H1 (cell line): ENCODE measurements at regions not wholly inside any gene's neighbourhood (a gene's known extent, or its start where the extent isn't known, plus 50 kb on each side); places are given as distances from the start of the nearest gene placed in this dataset.

ENCODE experiments used
- CHD2 ChIP-seq: IDR thresholded peaks from 2 replicates; pipeline ENCODE4 v1.6.1; 2012; ENCODE audit warnings: low read length, improper control_type of control experiment
- CTBP2 ChIP-seq: IDR thresholded peaks from 2 replicates; pipeline ENCODE4 v1.7.0; 2011; ENCODE audit warnings: borderline replicate concordance, mild to moderate bottlenecking, moderate library complexity, mixed read lengths, low read length; ENCODE audit not compliant: insufficient read depth, insufficient read length
- TF ChIP-seq, protein P1 (sequence below): IDR thresholded peaks from 2 replicates; pipeline ENCODE4 v1.6.1; 2012; ENCODE audit warnings: low read length, inconsistent platforms
- TF ChIP-seq, protein P2 (sequence below): IDR thresholded peaks from 2 replicates; pipeline ENCODE4 v1.6.1; 2011; ENCODE audit warnings: low read depth, mild to moderate bottlenecking, low read length; ENCODE audit not compliant: insufficient read depth
- TF ChIP-seq, protein P3 (sequence below): IDR thresholded peaks from 2 replicates; pipeline ENCODE4 v1.6.1; 2012; ENCODE audit warnings: inconsistent platforms
- TF ChIP-seq, protein P4 (sequence below), 3 experiments: IDR thresholded peaks; 1 replicate in 2 of 3; 2 replicates in 1 of 3; pipeline versions ENCODE4 v1.5.1 to v1.6.1; 2011; ENCODE audit warnings: low read length in 3 of 3, mild to moderate bottlenecking in 3 of 3, inconsistent platforms in 2 of 3, low read depth in 1 of 3, moderate library complexity in 1 of 3; ENCODE audit not compliant: insufficient read depth in 1 of 3; ENCODE audit errors: control extremely low read depth in 1 of 3

DNA sequence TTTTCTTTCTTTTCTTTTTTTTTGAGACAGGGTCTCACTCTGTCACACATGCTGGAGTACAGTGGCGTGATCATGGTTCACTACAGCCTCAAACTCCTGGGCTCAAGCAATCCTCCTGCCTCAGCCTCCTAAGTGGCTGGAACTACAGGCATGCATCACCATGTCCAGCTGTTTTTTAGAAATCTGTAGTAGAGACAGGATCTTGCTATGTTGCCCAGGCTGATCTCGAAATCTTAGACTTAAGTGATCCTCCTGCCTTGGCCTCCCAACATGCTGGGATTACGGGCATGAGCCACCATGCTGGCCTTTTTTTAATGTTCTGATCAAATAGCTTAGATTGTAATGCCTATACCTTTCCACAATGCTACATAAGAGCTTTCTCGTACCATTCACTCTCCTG, 107.0 kb upstream of the KCTD7 start (continued):
- TF ChIP-seq, protein P1, sequence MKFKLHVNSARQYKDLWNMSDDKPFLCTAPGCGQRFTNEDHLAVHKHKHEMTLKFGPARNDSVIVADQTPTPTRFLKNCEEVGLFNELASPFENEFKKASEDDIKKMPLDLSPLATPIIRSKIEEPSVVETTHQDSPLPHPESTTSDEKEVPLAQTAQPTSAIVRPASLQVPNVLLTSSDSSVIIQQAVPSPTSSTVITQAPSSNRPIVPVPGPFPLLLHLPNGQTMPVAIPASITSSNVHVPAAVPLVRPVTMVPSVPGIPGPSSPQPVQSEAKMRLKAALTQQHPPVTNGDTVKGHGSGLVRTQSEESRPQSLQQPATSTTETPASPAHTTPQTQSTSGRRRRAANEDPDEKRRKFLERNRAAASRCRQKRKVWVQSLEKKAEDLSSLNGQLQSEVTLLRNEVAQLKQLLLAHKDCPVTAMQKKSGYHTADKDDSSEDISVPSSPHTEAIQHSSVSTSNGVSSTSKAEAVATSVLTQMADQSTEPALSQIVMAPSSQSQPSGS: no peak
- TF ChIP-seq, protein P2, sequence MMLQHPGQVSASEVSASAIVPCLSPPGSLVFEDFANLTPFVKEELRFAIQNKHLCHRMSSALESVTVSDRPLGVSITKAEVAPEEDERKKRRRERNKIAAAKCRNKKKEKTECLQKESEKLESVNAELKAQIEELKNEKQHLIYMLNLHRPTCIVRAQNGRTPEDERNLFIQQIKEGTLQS: no peak
- TF ChIP-seq CTBP2 (no peak), CHD2 (no peak)
- TF ChIP-seq, protein P3, sequence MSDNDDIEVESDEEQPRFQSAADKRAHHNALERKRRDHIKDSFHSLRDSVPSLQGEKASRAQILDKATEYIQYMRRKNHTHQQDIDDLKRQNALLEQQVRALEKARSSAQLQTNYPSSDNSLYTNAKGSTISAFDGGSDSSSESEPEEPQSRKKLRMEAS: no peak
- TF ChIP-seq, protein P4, sequence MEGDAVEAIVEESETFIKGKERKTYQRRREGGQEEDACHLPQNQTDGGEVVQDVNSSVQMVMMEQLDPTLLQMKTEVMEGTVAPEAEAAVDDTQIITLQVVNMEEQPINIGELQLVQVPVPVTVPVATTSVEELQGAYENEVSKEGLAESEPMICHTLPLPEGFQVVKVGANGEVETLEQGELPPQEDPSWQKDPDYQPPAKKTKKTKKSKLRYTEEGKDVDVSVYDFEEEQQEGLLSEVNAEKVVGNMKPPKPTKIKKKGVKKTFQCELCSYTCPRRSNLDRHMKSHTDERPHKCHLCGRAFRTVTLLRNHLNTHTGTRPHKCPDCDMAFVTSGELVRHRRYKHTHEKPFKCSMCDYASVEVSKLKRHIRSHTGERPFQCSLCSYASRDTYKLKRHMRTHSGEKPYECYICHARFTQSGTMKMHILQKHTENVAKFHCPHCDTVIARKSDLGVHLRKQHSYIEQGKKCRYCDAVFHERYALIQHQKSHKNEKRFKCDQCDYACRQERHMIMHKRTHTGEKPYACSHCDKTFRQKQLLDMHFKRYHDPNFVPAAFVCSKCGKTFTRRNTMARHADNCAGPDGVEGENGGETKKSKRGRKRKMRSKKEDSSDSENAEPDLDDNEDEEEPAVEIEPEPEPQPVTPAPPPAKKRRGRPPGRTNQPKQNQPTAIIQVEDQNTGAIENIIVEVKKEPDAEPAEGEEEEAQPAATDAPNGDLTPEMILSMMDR (IDR thresholded peaks at IDR 0.05; ENCODE audit: control extremely low read depth in 1 of 3, insufficient read depth in 1 of 3, low read depth in 1 of 3, low read length in 3 of 3): no peak
